GM23338 (cell line): ENCODE measurements at regions not wholly inside any gene's neighbourhood (a gene's known extent, or its start where the extent isn't known, plus 50 kb on each side); places are given as distances from the start of the nearest gene placed in this dataset.

ENCODE experiments used
- CTCF ChIP-seq, 2 experiments: fragments of 200-600 bp in 1 of 2; sonication (generic) in 1 of 2; conservative IDR thresholded peaks; 2 replicates each; pipeline versions ENCODE4 v1.5.1 to v1.6.1; 2016 to 2017; ENCODE audit warnings: antibody characterized with exemption in 2 of 2, low read depth in 2 of 2, mild to moderate bottlenecking in 2 of 2, moderate library complexity in 1 of 2
- EZH2 ChIP-seq: fragments of 200-600 bp; sonication (generic); IDR thresholded peaks from one replicate; pipeline ENCODE4 v1.8.0; 2017; ENCODE audit warnings: antibody characterized with exemption, mild to moderate bottlenecking, low read depth; ENCODE audit not compliant: unreplicated experiment
- EZH2phosphoT487 ChIP-seq: fragments of 200-600 bp; sonication (generic); IDR thresholded peaks from one replicate; pipeline ENCODE4 v1.8.1; 2018; ENCODE audit warnings: antibody characterized with exemption; ENCODE audit not compliant: unreplicated experiment
- POLR2AphosphoS5 ChIP-seq: IDR thresholded peaks from 2 replicates; pipeline ENCODE4 v1.6.1; 2016; ENCODE audit warnings: antibody characterized with exemption, low read depth
- REST ChIP-seq: IDR thresholded peaks from one replicate; pipeline ENCODE4 v1.6.1; 2018; ENCODE audit warnings: antibody characterized with exemption; ENCODE audit not compliant: unreplicated experiment

- TF ChIP-seq EZH2phosphoT487 = no peak
- no peak for TF ChIP-seq REST
- no peak for TF ChIP-seq EZH2
- no peak for TF ChIP-seq CTCF (conservative IDR thresholded peaks at IDR 0.05; ENCODE audit: low read depth in 2 of 2)
- TF ChIP-seq POLR2AphosphoS5 = no peak
Measured at GRCh38 chr17:69948406-69948805, 126.6 kb upstream of the KCNJ16 start.
